Subcutaneous abdominal adipose tissue (tissue), 5 donors: ENCODE measurements at regions not wholly inside any gene's neighbourhood (a gene's known extent, or its start where the extent isn't known, plus 50 kb on each side); places are given as distances from the start of the nearest gene placed in this dataset.

Experiments used
- H3K27ac ChIP-seq: one replicate; pipeline ENCODE4 v1.7.0; 2013; ENCODE audit warnings: low read depth, mild to moderate bottlenecking, inconsistent platforms, low read length, moderate library complexity
- H3K27me3 ChIP-seq, 5 donors: one replicate each; pipeline ENCODE4 v1.7.0; 2013; ENCODE audit warnings: low read length in 5 of 5, inconsistent platforms in 1 of 5; ENCODE audit not compliant: control insufficient read depth in 5 of 5, insufficient read depth in 4 of 5
- H3K36me3 ChIP-seq, 5 donors: one replicate each; pipeline ENCODE4 v1.7.0; 2013; ENCODE audit warnings: low read length in 5 of 5; ENCODE audit not compliant: control insufficient read depth in 5 of 5, insufficient read depth in 5 of 5
- H3K4me1 ChIP-seq, 5 donors: one replicate each; pipeline ENCODE4 v1.7.0; 2013; ENCODE audit warnings: low read length in 5 of 5, mild to moderate bottlenecking in 3 of 5, moderate library complexity in 1 of 5; ENCODE audit not compliant: control insufficient read depth in 5 of 5, insufficient read depth in 5 of 5
- H3K4me3 ChIP-seq, 5 donors: one replicate each; pipeline ENCODE4 v1.7.0; 2013; ENCODE audit warnings: low read length in 5 of 5, low read depth in 1 of 5
- H3K9ac ChIP-seq, 5 donors: one replicate each; pipeline ENCODE4 v1.7.0; 2013; ENCODE audit warnings: low read length in 5 of 5, mild to moderate bottlenecking in 4 of 5, moderate library complexity in 3 of 5
- H3K9me3 ChIP-seq, 5 donors: one replicate each; pipeline ENCODE4 v1.7.0; 2013; ENCODE audit warnings: low read length in 5 of 5; ENCODE audit not compliant: control insufficient read depth in 5 of 5
- donor health status: healthy.
- donor health status: healthy.
- donor health status: healthy.
- donor health status: healthy.
- donor health status: healthy.

DNA sequence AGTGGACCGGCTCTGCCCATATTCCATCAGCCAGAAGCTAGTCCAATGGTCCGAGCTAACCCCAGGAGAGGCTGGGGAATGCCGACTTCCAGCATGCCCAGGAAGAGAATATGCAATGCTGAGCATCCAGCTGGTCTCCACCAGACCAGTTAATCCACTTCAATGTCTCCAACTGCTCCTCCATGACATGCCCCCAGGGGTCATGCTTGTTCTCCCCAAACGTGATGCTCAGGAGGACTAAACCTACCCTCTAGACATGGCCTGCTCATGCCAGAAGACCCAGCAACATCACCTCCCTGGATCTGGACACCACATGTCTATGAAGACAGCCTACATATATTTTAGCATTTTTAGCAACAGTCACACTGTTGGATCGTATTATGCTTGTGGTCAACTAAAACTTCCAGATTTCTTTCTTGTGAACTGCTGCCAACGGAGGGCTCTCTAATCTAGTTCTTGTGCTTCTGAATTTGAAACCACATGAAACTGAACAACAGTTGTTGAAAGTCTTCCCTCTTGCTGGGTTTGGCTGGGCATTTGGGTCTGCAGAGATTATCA is 245.1 kb downstream of the SOX9 start:
- no peaks in the 10 kb centered on the region for H3K36me3 ChIP-seq
- no peak overlapping the region for H3K9ac ChIP-seq
- H3K9me3 ChIP-seq: no peaks in the 10 kb centered on the region
- no peak overlapping the region for H3K4me3 ChIP-seq
- H3K4me1 ChIP-seq: no peaks in the 10 kb centered on the region
- H3K27me3 ChIP-seq: peaks cover 0 to 25% (median 13%) of the 10 kb centered on the region in 5 donors
- H3K27ac ChIP-seq: no peak overlapping the region

DNA sequence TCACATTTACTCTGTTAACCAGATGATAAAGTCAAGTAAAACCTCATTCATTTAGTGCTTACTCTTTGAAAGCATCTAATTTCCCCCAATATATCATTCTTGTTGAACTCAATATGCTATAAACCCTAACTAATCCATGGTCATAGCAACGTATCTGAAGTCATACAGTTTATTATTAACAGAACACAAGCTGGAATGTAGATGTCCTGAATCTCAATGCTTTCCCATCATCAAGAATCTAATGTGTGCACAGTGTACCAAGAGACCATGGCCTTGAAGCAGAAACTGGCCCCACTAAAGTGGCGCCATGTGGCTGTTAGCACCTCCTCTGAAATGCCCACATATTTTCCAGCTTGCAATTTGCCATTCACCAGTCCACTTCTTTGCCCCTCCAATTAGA is 245.8 kb downstream of the SOX9 start:
- Histone ChIP-seq H3K9me3 (no peaks in the 10 kb centered on the region), H3K9ac (no peak overlapping the region), H3K36me3 (no peaks in the 10 kb centered on the region), H3K4me3 (no peak overlapping the region), H3K4me1 (no peaks in the 10 kb centered on the region), H3K27ac (no peak overlapping the region), H3K27me3 (peaks cover 0 to 24% (median 9%) of the 10 kb centered on the region in 5 donors)

- H3K36me3 ChIP-seq: no peaks in the 10 kb centered on the region
- no peaks in the 10 kb centered on the region for H3K9me3 ChIP-seq
- H3K4me3 ChIP-seq: no peak overlapping the region
- peaks cover 0 to 16% (median 8%) of the 10 kb centered on the region in 5 donors for H3K27me3 ChIP-seq
- no peak overlapping the region for H3K9ac ChIP-seq
- H3K27ac ChIP-seq: no peak overlapping the region
- H3K4me1 ChIP-seq: no peaks in the 10 kb centered on the region
These were observed 247.4 kb downstream of the SOX9 start for GRCh38 chr17:72368191-72368590.

DNA sequence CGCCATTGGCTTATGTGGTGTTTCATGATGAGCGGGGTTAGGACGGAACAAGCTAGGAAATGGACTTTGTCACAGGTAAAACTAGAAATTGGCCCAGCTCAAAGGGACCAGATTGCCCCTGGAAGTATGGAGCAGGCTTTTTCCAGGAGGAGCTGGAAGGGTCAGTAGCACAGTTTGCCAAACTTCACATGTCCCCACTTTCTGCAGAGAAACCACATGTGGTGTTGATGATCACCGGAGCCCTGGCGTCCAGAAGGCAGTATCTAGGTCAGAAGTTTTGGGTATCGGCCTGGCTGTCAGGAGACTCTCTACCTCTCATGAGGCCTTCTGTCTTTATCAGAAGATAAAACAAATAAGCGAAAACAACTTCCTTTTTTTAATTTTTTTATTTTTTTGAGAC is 248.5 kb downstream of the SOX9 start:
- H3K9ac ChIP-seq: no peak overlapping the region
- H3K27me3 ChIP-seq: peaks cover 0 to 11% (median 2%) of the 10 kb centered on the region in 5 donors
- H3K27ac ChIP-seq: no peak overlapping the region
- H3K4me3 ChIP-seq: no peak overlapping the region
- peaks cover 4 to 6% (median 6%) of the 10 kb centered on the region in 5 donors for H3K4me1 ChIP-seq
- no peaks in the 10 kb centered on the region for H3K36me3 ChIP-seq
- no peaks in the 10 kb centered on the region for H3K9me3 ChIP-seq

- no peaks in the 10 kb centered on the region for H3K9me3 ChIP-seq
- no peak overlapping the region for H3K4me3 ChIP-seq
- H3K4me1 ChIP-seq: peaks cover 4 to 10% (median 6%) of the 10 kb centered on the region in 5 donors
- no peaks in the 10 kb centered on the region for H3K36me3 ChIP-seq
- no peak overlapping the region for H3K9ac ChIP-seq
- H3K27ac ChIP-seq: no peak overlapping the region
- H3K27me3 ChIP-seq: peaks cover 0 to 13% (median 8%) of the 10 kb centered on the region in 5 donors
These were observed 250.0 kb downstream of the SOX9 start for GRCh38 chr17:72370819-72371218.

GRCh38 chr17:72372185-72372584 is 251.4 kb downstream of the SOX9 start:
- no peak overlapping the region for H3K9ac ChIP-seq

DNA sequence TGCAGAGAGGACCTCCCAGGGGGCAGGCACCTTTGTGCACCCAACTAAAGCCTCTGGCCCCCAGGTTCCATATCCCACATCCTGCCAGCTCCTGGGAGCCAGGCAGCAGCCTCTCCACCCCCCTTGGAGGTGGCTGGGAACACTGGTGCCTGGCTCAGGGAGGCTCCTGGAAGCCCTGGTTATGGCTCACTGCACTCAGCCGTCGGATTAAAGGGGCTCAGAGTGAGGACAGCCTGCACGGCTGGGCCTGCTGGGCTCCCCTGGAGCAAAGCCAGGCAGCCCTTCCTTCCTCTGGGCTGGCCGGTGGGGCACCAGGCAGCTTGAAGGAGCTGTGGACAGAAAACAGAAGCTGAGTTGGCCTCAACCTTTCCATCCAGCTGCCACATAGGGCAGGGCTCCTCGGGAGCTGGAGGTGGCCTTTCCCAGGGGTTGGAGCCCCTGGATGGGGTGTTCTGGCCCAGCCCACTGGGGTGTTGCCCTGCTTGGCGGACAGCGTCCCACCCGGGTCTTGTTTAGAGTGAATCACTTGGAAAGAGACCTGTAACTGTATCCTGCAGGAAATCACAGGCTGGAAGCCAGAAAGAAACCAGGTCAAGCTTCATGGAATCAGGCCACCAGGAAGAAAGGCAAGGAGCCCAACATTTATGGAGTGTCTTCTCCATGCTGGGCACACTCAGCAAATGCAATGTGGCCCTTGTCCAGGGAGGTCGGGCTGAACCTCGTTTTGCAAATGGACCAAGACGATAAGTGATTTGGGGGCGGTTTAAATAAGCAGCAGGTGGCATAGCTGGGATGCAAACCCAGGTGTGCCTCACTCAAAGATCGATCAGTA is 253.3 kb downstream of the SOX9 start:
- Histone ChIP-seq H3K27ac (no peak overlapping the region), H3K27me3 (peaks cover 0 to 24% (median 8%) of the 10 kb centered on the region in 5 donors), H3K36me3 (no peaks in the 10 kb centered on the region), H3K4me1 (peaks cover 4 to 15% (median 7%) of the 10 kb centered on the region in 5 donors), H3K9me3 (no peaks in the 10 kb centered on the region), H3K9ac (no peak overlapping the region), H3K4me3 (no peak overlapping the region)

More at GRCh38 chr17:72372185-72372584, 251.4 kb downstream of the SOX9 start:
- H3K36me3 ChIP-seq: no peaks in the 10 kb centered on the region
- H3K4me3 ChIP-seq: no peak overlapping the region
- no peaks in the 10 kb centered on the region for H3K9me3 ChIP-seq
- peaks cover 4 to 13% (median 7%) of the 10 kb centered on the region in 5 donors for H3K4me1 ChIP-seq
- H3K27me3 ChIP-seq: peaks cover 0 to 20% (median 8%) of the 10 kb centered on the region in 5 donors
- H3K27ac ChIP-seq: no peak overlapping the region

DNA sequence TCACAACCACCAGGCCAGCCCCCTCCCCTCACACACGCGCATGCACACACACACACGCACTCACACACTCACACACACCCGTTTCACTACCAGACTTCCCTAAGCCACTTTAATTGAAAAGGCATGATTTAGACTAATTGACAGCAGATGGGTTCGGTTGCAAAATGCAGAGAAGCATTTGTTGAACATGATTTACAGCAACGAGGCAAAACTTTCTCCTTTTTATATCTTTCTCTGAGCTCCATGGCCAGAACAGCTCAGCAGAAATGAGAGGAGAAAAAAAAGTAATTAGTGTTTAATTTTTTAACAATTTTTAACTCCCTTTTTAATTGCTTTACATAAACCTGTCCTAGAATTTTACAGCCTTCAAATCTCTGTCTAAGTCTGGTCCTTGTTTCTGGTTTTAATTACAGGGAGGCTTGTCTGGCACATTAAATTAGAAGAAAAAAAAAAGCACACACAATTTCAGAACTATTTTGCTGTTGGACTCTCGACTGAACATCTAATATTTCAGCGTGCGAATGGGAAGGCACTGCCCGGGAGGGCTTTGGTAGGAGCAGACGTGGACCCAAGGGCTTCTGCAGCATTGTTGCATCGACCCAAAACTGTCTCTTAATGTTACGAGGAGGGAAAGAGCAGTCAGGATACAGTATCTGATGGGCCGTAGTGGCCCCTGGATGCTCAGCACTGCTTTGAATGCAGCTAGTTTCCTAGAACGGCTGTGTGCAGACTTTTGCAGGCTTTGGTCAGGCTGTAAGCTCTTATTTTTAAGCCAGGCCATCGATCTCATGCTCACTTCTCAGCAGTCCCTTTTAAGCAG is 255.9 kb downstream of the SOX9 start:
- Histone ChIP-seq H3K4me1 (peaks cover 4 to 15% (median 7%) of the 10 kb centered on the region in 5 donors), H3K36me3 (no peaks in the 10 kb centered on the region), H3K9ac (no peak overlapping the region), H3K4me3 (no peak overlapping the region), H3K9me3 (no peaks in the 10 kb centered on the region), H3K27me3 (peaks cover 0 to 28% (median 10%) of the 10 kb centered on the region in 5 donors), H3K27ac (no peak overlapping the region)

DNA sequence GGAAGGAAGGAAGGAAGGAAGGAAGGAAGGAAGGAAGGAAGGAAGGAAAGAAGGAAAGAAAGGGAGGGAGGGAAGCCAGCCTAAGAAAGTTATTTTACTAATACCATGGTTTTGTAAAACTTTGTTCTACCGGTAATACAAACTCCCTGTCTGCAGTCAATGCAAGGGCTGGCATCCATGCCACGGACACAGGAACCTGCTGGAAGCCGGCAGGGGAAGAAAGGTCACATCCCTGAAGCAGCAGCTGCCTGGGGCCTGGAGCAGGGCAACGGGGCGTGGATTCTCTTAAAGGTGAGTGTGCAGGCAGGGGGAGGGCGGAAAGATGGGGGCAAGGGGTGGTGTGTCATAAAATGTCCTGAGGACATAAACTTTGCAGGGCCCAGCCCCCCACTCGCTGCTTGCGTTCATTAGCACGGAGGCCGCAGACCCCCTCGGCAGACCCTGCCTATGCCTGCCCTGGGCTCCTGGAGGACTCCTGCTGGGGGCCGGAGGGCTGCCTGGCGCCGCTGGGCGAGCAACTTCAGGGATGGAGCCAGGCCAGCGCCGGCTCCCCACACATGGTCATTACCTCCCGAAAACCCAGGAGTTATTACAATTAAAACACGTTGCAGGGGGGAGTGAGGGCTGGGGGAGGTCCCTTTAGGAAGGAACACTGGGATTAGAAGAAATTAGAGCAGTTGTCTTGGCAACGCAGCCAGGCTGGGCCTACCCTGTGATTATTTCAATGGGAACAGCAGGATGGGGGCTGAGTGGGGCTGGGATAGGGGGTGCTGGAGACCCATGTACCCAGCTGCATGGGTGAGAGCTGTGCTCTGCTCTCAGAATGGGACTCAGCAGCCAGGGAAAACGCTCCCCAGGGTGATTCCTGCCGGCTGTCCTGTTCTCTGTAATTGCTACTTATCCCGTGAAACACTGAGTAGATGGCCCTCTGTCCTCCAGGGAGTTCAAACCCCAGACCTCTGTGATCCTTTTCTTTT is 257.9 kb downstream of the SOX9 start:
- no peak overlapping the region for H3K4me3 ChIP-seq
- H3K27me3 ChIP-seq: peaks cover 0 to 38% (median 17%) of the 10 kb centered on the region in 5 donors
- H3K9me3 ChIP-seq: no peaks in the 10 kb centered on the region
- no peak overlapping the region for H3K27ac ChIP-seq
- no peaks in the 10 kb centered on the region for H3K36me3 ChIP-seq
- H3K9ac ChIP-seq: no peak overlapping the region
- peaks cover 4 to 21% (median 8%) of the 10 kb centered on the region in 5 donors for H3K4me1 ChIP-seq
